GM23338 (cell line): ENCODE measurements at regions not wholly inside any gene's neighbourhood (a gene's known extent, or its start where the extent isn't known, plus 50 kb on each side); places are given as distances from the start of the nearest gene placed in this dataset.

Source experiments
- ATAC-seq: fragments of 200-7000 bp; cut with Tn5 transposase; 3 replicates; pipeline ENCODE4 v1.9.1; 2020
- DNase-seq: peaks from one replicate; pipeline ENCODE4 v3.0.0-alpha.2; 2015; ENCODE audit warnings: low spot score
- H2AFZ ChIP-seq: fragments of 200-600 bp; sonication (generic); 2 replicates; pipeline ENCODE4 v1.8.0; 2016; ENCODE audit warnings: antibody characterized with exemption, mild to moderate bottlenecking, moderate library complexity
- H3F3A ChIP-seq: fragments of 200-600 bp; sonication (generic); replicated peaks from 2 replicates; pipeline ENCODE4 v1.8.0; 2017; ENCODE audit warnings: antibody characterized with exemption, mixed run types, low read depth
- H3K27ac ChIP-seq: fragments of 200-600 bp; sonication (generic); 2 replicates; pipeline ENCODE4 v1.6.1; 2016; ENCODE audit warnings: low read depth
- H3K27me3 ChIP-seq: fragments of 200-600 bp; sonication (generic); 2 replicates; pipeline ENCODE4 v1.8.0; 2016; ENCODE audit warnings: mild to moderate bottlenecking, mixed run types, moderate library complexity; ENCODE audit not compliant: insufficient read depth
- H3K36me3 ChIP-seq: fragments of 200-600 bp; sonication (generic); 2 replicates; pipeline ENCODE4 v1.8.0; 2016; ENCODE audit warnings: mild to moderate bottlenecking; ENCODE audit not compliant: insufficient read depth
- H3K4me1 ChIP-seq: fragments of 200-600 bp; sonication (generic); 2 replicates; pipeline ENCODE4 v1.8.0; 2016; ENCODE audit warnings: mild to moderate bottlenecking, moderate library complexity; ENCODE audit not compliant: insufficient read depth
- H3K4me2 ChIP-seq: fragments of 200-600 bp; sonication (generic); 2 replicates; pipeline ENCODE4 v1.7.1; 2017; ENCODE audit warnings: mixed run types
- H3K4me3 ChIP-seq: fragments of 200-600 bp; sonication (generic); 2 replicates; pipeline ENCODE4 v1.6.1; 2016; ENCODE audit warnings: mixed run types
- H3K79me2 ChIP-seq: fragments of 200-600 bp; sonication (generic); replicated peaks from 2 replicates; pipeline ENCODE4 v1.8.0; 2017; ENCODE audit warnings: mild to moderate bottlenecking; ENCODE audit not compliant: insufficient read depth
- H3K9me2 ChIP-seq: fragments of 200-600 bp; sonication (generic); 2 replicates; pipeline ENCODE4 v1.8.0; 2017; ENCODE audit not compliant: insufficient read depth
- H4K20me1 ChIP-seq: fragments of 200-600 bp; sonication (generic); replicated peaks from 2 replicates; pipeline ENCODE4 v1.8.0; 2017; ENCODE audit warnings: mild to moderate bottlenecking; ENCODE audit not compliant: insufficient read depth
- H3K27ac Mint-ChIP-seq: 2 replicates; pipeline ENCODE4 v1.8.0; 2020; ENCODE audit warnings: inconsistent platforms, mild to moderate bottlenecking, moderate library complexity, mixed read lengths
- H3K27me3 Mint-ChIP-seq: 3 replicates; pipeline ENCODE4 v1.8.0; 2022; ENCODE audit warnings: low read depth, mild to moderate bottlenecking, moderate library complexity, mixed read lengths, inconsistent platforms; ENCODE audit not compliant: insufficient read depth, poor library complexity
- H3K36me3 Mint-ChIP-seq: 3 replicates; pipeline ENCODE4 v1.8.0; 2021; ENCODE audit warnings: low read depth, mild to moderate bottlenecking, inconsistent platforms, moderate library complexity, mixed read lengths
- H3K4me1 Mint-ChIP-seq: 3 replicates; pipeline ENCODE4 v1.8.0; 2020; ENCODE audit warnings: mild to moderate bottlenecking, inconsistent platforms, mixed read lengths
- H3K4me3 Mint-ChIP-seq: 3 replicates; pipeline ENCODE4 v1.8.0; 2021; ENCODE audit warnings: moderate library complexity, mild to moderate bottlenecking, inconsistent platforms, mixed read lengths
- H3K9me3 Mint-ChIP-seq: 3 replicates; pipeline ENCODE4 v1.8.0; 2020; ENCODE audit warnings: moderate library complexity, mild to moderate bottlenecking, inconsistent platforms, mixed read lengths
- CREB1 ChIP-seq: fragments of 250-450 bp; sonication (Bioruptor Pico); IDR thresholded peaks from 2 replicates; pipeline ENCODE4 v1.5.0; 2020; ENCODE audit warnings: low read depth, mild to moderate bottlenecking, moderate library complexity
- EZH2phosphoT487 ChIP-seq: fragments of 200-600 bp; sonication (generic); IDR thresholded peaks from one replicate; pipeline ENCODE4 v1.8.1; 2018; ENCODE audit warnings: antibody characterized with exemption; ENCODE audit not compliant: unreplicated experiment
- JUNB ChIP-seq: IDR thresholded peaks from one replicate; pipeline ENCODE4 v1.6.1; 2016; ENCODE audit warnings: antibody characterized with exemption; ENCODE audit not compliant: unreplicated experiment
- NANOG ChIP-seq: IDR thresholded peaks from 2 replicates; pipeline ENCODE4 v1.6.1; 2016; ENCODE audit warnings: antibody characterized with exemption, borderline replicate concordance
- POLR2AphosphoS5 ChIP-seq: IDR thresholded peaks from 2 replicates; pipeline ENCODE4 v1.6.1; 2016; ENCODE audit warnings: antibody characterized with exemption, low read depth
- STAT1 ChIP-seq: IDR thresholded peaks from one replicate; pipeline ENCODE4 v1.6.1; 2016; ENCODE audit warnings: antibody characterized with exemption; ENCODE audit not compliant: unreplicated experiment
- ZNF114 ChIP-seq: fragments of 250-450 bp; sonication (Bioruptor Pico); IDR thresholded peaks from 2 replicates; pipeline ENCODE4 v1.5.0; 2020; ENCODE audit warnings: mild to moderate bottlenecking, moderate library complexity
- ZNF331 ChIP-seq: fragments of 250-450 bp; sonication (Bioruptor Pico); IDR thresholded peaks from 2 replicates; pipeline ENCODE4 v1.5.0; 2020; ENCODE audit warnings: low read depth, mild to moderate bottlenecking, moderate library complexity
- TF ChIP-seq, protein P1 (sequence below): fragments of 250-450 bp; sonication (Bioruptor Pico); IDR thresholded peaks from 2 replicates; pipeline ENCODE4 v1.5.0; 2020; ENCODE audit warnings: mild to moderate bottlenecking, moderate library complexity

DNA sequence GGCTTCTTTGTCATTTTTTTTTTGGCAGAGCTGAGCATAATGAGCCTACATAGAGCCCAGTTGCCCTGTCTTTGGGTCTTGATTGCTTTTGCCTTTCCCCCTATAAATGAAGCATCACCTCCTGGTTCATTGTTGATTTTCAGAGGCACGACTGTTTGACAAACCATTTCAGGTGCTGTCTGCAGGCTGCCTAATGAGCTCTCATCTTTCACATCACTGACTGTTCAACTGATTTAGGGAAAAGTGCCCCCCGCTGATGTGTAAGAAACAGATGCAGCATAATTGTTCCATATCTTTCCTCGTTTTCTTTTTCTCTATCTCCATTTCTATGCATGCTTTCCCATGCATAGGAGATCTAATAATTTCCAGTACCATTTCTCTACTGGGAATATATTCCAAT, 338.6 kb downstream of the TMEM38B start (continued):
- TF ChIP-seq, protein P1, sequence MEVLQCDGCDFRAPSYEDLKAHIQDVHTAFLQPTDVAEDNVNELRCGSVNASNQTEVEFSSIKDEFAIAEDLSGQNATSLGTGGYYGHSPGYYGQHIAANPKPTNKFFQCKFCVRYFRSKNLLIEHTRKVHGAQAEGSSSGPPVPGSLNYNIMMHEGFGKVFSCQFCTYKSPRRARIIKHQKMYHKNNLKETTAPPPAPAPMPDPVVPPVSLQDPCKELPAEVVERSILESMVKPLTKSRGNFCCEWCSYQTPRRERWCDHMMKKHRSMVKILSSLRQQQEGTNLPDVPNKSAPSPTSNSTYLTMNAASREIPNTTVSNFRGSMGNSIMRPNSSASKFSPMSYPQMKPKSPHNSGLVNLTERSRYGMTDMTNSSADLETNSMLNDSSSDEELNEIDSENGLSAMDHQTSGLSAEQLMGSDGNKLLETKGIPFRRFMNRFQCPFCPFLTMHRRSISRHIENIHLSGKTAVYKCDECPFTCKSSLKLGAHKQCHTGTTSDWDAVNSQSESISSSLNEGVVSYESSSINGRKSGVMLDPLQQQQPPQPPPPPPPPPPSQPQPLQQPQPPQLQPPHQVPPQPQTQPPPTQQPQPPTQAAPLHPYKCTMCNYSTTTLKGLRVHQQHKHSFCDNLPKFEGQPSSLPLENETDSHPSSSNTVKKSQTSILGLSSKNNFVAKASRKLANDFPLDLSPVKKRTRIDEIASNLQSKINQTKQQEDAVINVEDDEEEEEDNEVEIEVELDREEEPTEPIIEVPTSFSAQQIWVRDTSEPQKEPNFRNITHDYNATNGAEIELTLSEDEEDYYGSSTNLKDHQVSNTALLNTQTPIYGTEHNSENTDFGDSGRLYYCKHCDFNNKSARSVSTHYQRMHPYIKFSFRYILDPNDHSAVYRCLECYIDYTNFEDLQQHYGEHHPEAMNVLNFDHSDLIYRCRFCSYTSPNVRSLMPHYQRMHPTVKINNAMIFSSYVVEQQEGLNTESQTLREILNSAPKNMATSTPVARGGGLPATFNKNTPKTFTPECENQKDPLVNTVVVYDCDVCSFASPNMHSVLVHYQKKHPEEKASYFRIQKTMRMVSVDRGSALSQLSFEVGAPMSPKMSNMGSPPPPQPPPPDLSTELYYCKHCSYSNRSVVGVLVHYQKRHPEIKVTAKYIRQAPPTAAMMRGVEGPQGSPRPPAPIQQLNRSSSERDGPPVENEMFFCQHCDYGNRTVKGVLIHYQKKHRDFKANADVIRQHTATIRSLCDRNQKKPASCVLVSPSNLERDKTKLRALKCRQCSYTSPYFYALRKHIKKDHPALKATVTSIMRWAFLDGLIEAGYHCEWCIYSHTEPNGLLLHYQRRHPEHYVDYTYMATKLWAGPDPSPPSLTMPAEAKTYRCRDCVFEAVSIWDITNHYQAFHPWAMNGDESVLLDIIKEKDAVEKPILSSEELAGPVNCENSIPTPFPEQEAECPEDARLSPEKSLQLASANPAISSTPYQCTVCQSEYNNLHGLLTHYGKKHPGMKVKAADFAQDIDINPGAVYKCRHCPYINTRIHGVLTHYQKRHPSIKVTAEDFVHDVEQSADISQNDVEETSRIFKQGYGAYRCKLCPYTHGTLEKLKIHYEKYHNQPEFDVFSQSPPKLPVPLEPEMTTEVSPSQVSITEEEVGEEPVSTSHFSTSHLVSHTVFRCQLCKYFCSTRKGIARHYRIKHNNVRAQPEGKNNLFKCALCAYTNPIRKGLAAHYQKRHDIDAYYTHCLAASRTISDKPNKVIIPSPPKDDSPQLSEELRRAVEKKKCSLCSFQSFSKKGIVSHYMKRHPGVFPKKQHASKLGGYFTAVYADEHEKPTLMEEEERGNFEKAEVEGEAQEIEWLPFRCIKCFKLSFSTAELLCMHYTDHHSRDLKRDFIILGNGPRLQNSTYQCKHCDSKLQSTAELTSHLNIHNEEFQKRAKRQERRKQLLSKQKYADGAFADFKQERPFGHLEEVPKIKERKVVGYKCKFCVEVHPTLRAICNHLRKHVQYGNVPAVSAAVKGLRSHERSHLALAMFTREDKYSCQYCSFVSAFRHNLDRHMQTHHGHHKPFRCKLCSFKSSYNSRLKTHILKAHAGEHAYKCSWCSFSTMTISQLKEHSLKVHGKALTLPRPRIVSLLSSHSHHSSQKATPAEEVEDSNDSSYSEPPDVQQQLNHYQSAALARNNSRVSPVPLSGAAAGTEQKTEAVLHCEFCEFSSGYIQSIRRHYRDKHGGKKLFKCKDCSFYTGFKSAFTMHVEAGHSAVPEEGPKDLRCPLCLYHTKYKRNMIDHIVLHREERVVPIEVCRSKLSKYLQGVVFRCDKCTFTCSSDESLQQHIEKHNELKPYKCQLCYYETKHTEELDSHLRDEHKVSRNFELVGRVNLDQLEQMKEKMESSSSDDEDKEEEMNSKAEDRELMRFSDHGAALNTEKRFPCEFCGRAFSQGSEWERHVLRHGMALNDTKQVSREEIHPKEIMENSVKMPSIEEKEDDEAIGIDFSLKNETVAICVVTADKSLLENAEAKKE: no peak

DNA sequence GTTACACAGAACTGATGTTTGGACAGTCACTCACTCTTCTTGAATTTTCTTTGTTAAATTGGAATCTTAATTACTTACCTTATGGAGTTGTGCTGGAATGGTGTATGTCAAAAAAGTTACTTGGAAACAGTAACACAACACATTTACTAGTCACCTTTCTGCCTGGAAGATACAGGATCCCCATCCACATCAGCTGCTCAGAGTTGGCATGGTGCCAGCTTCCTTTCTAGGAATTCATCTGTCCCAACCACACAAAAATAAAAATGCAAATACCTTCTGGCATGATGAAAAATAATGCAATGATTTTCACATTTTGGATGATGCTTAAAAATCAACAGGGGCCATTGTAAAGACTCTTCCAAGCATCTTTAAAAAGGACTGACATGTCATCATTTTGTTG, 341.5 kb downstream of the TMEM38B start:
- Histone ChIP-seq H3K4me2 (no peak overlapping the region), H3K4me1 (peaks cover 34% of the 10 kb centered on the region), H3K79me2 (no peaks in the 10 kb centered on the region), H3K36me3 (no peaks in the 10 kb centered on the region), H2AFZ (no peak overlapping the region), H3F3A (no peaks in the 10 kb centered on the region), H3K4me3 (no peak overlapping the region), H4K20me1 (no peaks in the 10 kb centered on the region), H3K9me2 (peaks cover 21% of the 10 kb centered on the region), H3K27ac (no peak overlapping the region), H3K27me3 (no peaks in the 10 kb centered on the region)
- H3K27me3 Mint-ChIP-seq: no peaks in the 10 kb centered on the region
- H3K4me3 Mint-ChIP-seq: no peak overlapping the region
- ATAC-seq (no peak), DNase-seq (no peak)
- no peak overlapping the region for H3K27ac Mint-ChIP-seq
- H3K4me1 Mint-ChIP-seq: peaks cover 26% of the 10 kb centered on the region
- peaks cover 12% of the 10 kb centered on the region; the same call in 2 of the 3 replicates for H3K36me3 Mint-ChIP-seq
- H3K9me3 Mint-ChIP-seq: peaks cover 8% of the 10 kb centered on the region
- TF ChIP-seq NANOG (no peak), POLR2AphosphoS5 (no peak), ZNF114 (no peak), STAT1 (no peak), EZH2phosphoT487 (no peak), JUNB (no peak), CREB1 (CRISPR knock-in tag) (no peak), ZNF331 (CRISPR knock-in tag) (no peak)
- TF ChIP-seq, protein P1: no peak
